ENCODE measurements at regions not wholly inside any gene's neighbourhood (a gene's known extent, or its start where the extent isn't known, plus 50 kb on each side); places are given as distances from the start of the nearest gene placed in this dataset.
"Not testable (repeated sequence)": the region's sequence is repeated elsewhere in the genome, so short reads cannot be mapped to it uniquely, and the experiment has no call there.

DNA sequence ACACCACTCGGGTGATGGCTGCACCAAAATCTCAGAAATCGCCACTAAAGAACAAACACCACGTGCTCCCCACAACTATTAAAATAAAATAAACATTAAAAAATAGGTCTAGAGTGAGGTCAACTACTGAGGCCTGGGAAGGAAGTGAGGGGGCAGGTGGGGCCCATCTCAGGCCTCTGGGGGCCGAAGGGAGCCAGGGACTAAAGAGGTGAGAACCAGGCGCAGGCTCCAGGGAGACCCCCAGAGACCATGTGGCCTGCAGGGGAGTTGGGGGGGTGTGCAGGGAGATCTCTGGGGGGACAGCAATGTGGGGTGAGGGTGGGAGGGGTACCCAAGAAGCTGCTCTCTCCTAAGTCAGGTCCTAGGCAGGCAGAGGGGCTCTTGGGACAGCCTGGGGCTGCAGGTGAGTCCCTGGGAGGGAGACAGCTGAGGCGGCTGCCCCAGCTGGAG, 111.3 kb upstream of the SMURF2 start:
- DNase-seq (ENCODE audit: low read depth in 2 of 2), result no peak

- DNase-seq (ENCODE audit: low read depth in 2 of 2), result no peak
Observed at GRCh38 chr17:64772845-64773299, 110.8 kb upstream of the SMURF2 start.

- no peak for DNase-seq (ENCODE audit: low read depth in 2 of 2)
Observed at GRCh38 chr17:64771980-64772844, 110.1 kb upstream of the SMURF2 start.

- no peak for DNase-seq (ENCODE audit: low read depth in 2 of 2)
Observed at GRCh38 chr17:64769712-64770111, 107.6 kb upstream of the SMURF2 start.

GRCh38 chr17:64767269-64767997, 105.3 kb upstream of the SMURF2 start:
- no peak for DNase-seq (ENCODE audit: low read depth in 2 of 2)

DNA sequence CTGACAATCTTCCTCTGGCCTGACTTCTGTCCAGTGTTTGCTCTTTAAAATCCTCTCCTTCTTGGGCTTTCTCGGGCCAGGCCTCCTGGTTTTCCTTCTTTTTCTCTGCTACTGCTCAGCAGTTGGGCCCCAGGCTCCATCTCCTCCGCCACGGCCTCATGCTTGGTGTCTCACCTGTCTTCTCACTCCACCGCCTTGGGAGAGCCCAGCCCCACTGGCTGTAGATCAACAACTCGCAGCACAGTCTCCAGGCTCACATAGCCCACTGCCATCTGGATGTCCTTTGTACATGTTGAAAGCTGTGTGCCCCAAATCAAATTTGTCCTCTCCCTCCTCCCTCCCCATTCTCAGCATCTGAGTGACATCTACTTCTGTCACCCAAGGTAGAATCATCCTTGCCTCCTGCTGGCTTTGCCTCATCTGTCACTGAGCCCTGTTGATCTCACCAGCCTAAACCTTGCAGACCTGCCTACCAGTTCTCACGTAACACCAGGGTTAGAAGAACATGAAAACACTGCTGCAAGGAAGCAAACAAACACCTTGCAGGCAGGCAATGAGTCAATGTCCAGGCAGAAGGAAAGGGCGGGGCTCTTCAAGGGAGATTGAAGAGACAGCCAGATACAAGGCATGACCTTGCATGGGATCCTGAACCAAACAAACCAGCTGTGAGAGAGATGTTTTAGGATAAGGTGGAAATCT, 103.2 kb upstream of the SMURF2 start:
- no peak for DNase-seq (ENCODE audit: low read depth in 2 of 2)

DNA sequence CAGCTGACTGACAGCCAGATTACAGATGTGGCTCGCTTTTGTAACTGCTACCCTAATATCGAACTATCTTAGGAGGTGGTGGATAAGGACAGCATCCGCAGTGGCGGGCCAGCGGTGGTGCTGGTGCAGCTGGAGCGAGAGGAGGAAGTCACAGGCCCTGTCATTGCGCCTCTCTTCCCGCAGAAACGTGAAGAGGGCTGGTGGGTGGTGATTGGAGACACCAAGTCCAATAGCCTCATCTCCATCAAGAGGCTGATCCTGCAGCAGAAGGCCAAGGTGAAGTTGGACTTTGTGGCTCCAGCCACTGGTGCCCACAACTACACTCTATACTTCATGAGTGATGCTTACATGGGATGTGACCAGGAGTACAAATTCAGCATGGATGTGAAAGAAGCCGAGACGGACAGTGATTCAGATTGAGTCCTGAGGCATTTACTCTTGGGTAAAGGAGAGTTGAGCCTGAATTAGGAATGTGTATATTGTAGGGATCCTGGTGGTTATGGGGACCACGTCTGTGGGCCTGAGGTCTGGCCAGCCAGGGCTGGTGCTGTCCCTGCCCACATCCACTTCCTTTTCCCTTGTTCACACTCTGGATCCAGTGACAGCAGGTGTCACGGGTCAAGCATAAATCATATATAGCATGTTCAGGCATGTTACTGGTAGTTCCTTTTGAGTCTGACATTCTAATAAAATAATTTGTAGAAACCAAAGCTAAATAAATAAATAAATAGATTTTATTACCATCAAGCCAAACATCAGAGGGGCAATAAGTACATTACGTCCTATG, 89.0 kb upstream of the SMURF2 start:
- DNase-seq (ENCODE audit: low read depth in 2 of 2), result no peak

DNA sequence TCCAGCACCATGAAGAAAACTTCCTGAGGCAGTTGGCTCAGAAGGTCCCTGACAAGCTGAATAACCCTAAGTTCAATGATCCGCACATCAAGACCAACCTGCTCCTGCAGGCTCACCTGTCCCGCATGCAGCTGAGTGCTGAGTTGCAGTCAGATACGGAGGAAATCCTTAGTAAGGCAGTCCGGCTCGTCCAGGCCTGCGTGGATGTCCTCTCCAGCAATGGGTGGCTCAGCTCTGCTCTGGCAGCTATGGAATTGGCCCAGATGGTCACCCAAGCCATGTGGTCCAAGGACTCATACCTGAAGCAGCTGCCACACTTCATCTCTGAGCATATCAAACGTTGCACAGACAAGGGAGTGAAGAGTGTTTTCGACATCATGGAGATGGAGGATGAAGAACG, 88.4 kb upstream of the SMURF2 start:
- no peak for DNase-seq (ENCODE audit: low read depth in 2 of 2)

DNA sequence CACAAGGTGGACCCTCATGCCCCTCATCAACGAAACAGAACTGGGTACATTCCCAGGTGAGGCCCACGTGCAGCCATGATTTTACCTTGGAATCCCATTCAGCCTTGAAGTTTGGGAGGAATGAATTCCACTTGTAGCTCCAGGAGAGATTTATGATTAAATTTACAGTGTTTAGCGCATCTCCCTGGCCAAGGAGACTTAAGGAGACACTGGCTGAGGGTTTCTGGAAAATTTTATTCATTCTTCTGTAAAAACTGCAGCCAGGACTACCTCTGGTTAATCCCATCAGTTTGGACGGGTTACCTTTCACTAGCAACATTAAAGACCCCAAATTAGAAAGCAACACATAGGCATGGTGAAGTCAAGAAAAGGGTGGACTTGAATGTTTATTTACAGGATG, 87.2 kb upstream of the SMURF2 start:
- DNase-seq (ENCODE audit: low read depth in 2 of 2), result no peak

DNA sequence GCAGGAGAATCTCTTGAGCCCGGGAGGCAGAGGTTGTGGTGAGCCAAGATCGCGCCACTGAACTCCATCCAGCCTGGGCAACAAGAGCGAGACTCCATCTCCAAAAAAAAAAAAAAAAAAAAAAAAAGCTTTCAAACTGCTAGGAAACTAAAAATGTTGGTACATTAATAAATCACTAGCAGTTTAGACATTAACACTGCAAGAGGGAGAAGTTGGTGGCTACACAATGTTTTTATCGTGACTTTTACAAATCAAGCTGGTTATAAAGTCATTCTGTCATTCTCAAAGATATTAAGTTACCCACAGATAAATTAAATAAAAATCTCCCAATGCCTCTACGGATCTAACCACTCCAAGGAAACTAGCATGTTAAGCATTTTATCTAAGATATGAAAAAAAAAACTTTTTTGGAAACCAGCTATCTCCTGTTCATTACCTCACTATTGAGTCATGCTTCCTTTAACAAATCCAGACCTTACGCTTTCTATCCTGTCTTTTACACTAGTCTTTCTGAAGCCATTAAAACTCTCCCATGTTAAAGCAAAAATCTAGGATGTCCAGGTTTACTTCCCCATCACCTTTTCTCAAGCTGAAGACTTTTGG, 85.9 kb upstream of the SMURF2 start:
- no peak for DNase-seq (ENCODE audit: low read depth in 2 of 2)

GRCh38 chr17:64742326-64742725, 80.2 kb upstream of the SMURF2 start:
- DNase-seq (ENCODE audit: low read depth in 2 of 2), result no peak

DNA sequence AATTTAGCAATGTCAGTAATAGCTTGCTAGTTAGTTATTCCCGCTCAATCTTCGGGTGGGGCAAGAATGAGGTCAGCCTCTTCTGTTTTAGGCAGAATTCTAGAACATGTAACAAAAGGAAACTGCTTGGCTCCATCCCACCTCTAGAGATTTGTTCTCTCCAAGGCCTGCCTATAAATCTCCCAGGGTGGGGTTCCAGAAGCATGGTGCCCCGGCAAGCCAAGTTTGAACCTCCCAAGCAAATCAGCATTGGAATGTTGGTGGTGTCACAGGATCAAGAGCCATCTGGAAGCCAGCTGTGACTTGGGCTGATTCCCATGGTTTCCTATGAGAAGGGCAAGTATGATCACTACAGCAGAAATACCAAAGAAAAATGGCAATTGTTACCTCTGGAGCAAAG, 79.8 kb upstream of the SMURF2 start:
- DNase-seq (ENCODE audit: low read depth in 2 of 2), result not testable (repeated sequence)

GRCh38 chr17:64741038-64741641, 79.0 kb upstream of the SMURF2 start:
- DNase-seq (ENCODE audit: low read depth in 2 of 2), result no peak

GRCh38 chr17:64739316-64740058, 77.4 kb upstream of the SMURF2 start:
- no peak for DNase-seq (ENCODE audit: low read depth in 2 of 2)

DNA sequence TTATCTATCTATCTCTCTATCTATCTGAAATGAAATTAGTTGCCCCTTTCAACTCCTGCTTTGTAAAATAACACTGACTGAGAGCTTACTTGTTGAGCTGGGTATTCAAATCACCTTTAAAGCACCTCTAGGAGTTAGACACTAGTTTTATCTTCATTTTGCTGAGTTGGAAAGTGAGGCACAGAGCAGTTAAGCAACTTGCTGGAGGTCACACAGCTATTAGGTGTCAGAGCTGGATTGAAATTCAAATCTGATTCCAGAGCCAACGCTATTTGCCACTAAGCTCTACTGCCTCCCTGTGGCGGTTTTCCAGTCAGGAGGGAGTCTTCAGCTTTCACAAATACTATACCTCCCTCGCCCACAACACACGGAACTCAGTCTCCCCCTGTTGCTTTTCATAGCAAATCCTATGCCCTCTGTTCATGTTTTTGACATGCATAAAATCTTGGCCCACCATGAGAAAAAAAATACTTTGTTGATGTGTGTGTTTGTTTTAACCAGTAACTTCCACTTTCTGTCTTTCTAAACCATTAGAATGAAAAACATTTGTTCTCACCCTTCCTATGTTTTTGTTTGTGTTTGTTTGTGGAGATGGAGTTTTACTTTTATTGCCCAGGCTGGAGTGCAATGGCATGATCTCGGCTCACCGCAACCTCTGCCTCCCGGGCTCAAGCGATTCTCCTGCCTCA, 74.8 kb upstream of the SMURF2 start:
- DNase-seq (ENCODE audit: low read depth in 2 of 2), result peak in 1 of 2 donors; percentile 12

- no peak for DNase-seq (ENCODE audit: low read depth in 2 of 2)
Observed at GRCh38 chr17:64732336-64733006, 70.4 kb upstream of the SMURF2 start.

DNA sequence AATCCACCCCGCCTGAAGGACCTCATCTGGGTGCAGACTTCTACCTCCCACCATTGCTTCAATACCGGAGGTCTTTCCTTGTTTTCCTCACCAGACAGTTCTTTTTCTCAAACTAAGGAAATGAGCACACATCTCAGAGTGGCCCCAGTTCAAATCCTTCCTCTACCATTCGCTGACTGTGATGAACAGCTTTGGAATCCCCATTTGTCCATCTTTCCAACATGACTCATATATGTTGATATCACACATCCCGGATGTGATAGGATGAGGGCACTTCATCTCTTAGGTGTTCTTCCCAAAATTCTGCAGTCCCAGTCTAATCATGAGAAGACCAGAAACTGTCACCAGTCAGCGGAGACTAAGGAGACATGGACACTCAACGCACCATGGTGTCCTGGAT, 67.9 kb upstream of the SMURF2 start:
- not testable (repeated sequence) for DNase-seq (ENCODE audit: low read depth in 2 of 2)

DNA sequence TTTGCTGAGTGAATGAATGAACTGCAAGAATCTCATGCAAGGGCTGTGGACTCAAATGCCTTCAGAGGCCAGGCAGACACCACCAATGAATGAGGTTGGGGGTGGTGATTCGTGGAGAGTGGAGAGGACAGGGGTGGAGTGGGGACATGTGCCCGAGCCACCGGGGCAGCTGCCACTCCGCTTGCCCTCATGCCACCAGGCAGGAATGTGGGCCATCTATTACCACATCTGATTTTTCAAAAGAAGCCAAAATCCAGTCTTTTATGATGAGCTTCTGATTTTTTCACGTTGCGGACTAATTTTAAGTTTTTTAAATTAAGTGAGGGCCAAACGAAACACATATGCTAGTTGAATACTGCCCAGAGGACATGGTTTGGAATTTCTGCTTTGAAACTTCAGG, 67.1 kb upstream of the SMURF2 start:
- DNase-seq (ENCODE audit: low read depth in 2 of 2), result no peak
